ENCODE measurements at regions not wholly inside any gene's neighbourhood (a gene's known extent, or its start where the extent isn't known, plus 50 kb on each side); places are given as distances from the start of the nearest gene placed in this dataset.
A peak's percentile ranks its signal among the peaks of the same experiment; 100 is the strongest.

- DNase-seq (ENCODE audit: low read depth, low spot score) (no peak), FAIRE-seq (peak; percentile 32)
- Histone ChIP-seq H3K4me2 (ENCODE audit: control insufficient read depth, extremely low read depth, insufficient read depth, low read depth, low read length) (no peak overlapping the region), H3K27ac (ENCODE audit: control insufficient read depth, insufficient read depth, low read length) (no peak overlapping the region), H3K27me3 (ENCODE audit: control insufficient read depth, extremely low read depth, insufficient read depth, low read length) (no peaks in the 10 kb centered on the region), H3K9me3 (ENCODE audit: control insufficient read depth, low read depth, low read length) (no peaks in the 10 kb centered on the region), H3K79me2 (ENCODE audit: control insufficient read depth, insufficient read depth, low read length) (no peaks in the 10 kb centered on the region), H3K36me3 (ENCODE audit: control insufficient read depth in 2 of 2, extremely low read depth in 1 of 2, insufficient read depth in 2 of 2, low read length in 2 of 2) (no peaks in the 10 kb centered on the region), H3K4me1 (ENCODE audit: control insufficient read depth, extremely low read depth, insufficient read depth, low read length) (no peaks in the 10 kb centered on the region), H4K20me1 (ENCODE audit: control insufficient read depth, extremely low read depth, insufficient read depth, low read length) (no peaks in the 10 kb centered on the region), H3K9ac (ENCODE audit: control insufficient read depth, extremely low read depth, insufficient read depth, low read length) (no peak overlapping the region), H2AFZ (ENCODE audit: control insufficient read depth, low read length) (no peak overlapping the region), H3K9me1 (ENCODE audit: control insufficient read depth, extremely low read depth, insufficient read depth, low read length) (no peaks in the 10 kb centered on the region), H3K4me3 (ENCODE audit: control insufficient read depth in 2 of 3, extremely low read depth in 1 of 3, insufficient read depth in 2 of 3, low read depth in 1 of 3, low read length in 3 of 3) (no peak overlapping the region)
- TF ChIP-seq CTCF (optimal IDR thresholded peaks at IDR 0.05 in 1 of 3, IDR thresholded peaks at IDR 0.05 in 1 of 3, conservative IDR thresholded peaks at IDR 0.05 in 1 of 3; ENCODE audit: extremely low read depth in 1 of 3, insufficient read depth in 2 of 3, low read length in 3 of 3) (peak; percentile 57 to 75 (median 64)), EZH2 (IDR thresholded peaks at IDR 0.05; ENCODE audit: low read length) (no peak)
- dilution Hi-C loops (cut with MboI; ENCODE audit: extremely low pct_ligation_motif_present, low sequenced_read_pairs): no loop called here
Observed at GRCh38 chr2:223247136-223247535, 195.1 kb downstream of the KCNE4 start.

- Histone ChIP-seq H3K9me1 (ENCODE audit: control insufficient read depth, extremely low read depth, insufficient read depth, low read length) (no peaks in the 10 kb centered on the region), H3K27ac (ENCODE audit: control insufficient read depth, insufficient read depth, low read length) (no peak overlapping the region), H4K20me1 (ENCODE audit: control insufficient read depth, extremely low read depth, insufficient read depth, low read length) (no peaks in the 10 kb centered on the region), H2AFZ (ENCODE audit: control insufficient read depth, low read length) (no peak overlapping the region), H3K36me3 (ENCODE audit: control insufficient read depth in 2 of 2, extremely low read depth in 1 of 2, insufficient read depth in 2 of 2, low read length in 2 of 2) (no peaks in the 10 kb centered on the region), H3K4me3 (ENCODE audit: control insufficient read depth in 2 of 3, extremely low read depth in 1 of 3, insufficient read depth in 2 of 3, low read depth in 1 of 3, low read length in 3 of 3) (no peak overlapping the region), H3K4me2 (ENCODE audit: control insufficient read depth, extremely low read depth, insufficient read depth, low read depth, low read length) (no peak overlapping the region), H3K4me1 (ENCODE audit: control insufficient read depth, extremely low read depth, insufficient read depth, low read length) (no peaks in the 10 kb centered on the region), H3K9ac (ENCODE audit: control insufficient read depth, extremely low read depth, insufficient read depth, low read length) (no peak overlapping the region), H3K79me2 (ENCODE audit: control insufficient read depth, insufficient read depth, low read length) (no peaks in the 10 kb centered on the region), H3K27me3 (ENCODE audit: control insufficient read depth, extremely low read depth, insufficient read depth, low read length) (no peaks in the 10 kb centered on the region), H3K9me3 (ENCODE audit: control insufficient read depth, low read depth, low read length) (no peaks in the 10 kb centered on the region)
- TF ChIP-seq CTCF (optimal IDR thresholded peaks at IDR 0.05 in 1 of 3, IDR thresholded peaks at IDR 0.05 in 1 of 3, conservative IDR thresholded peaks at IDR 0.05 in 1 of 3; ENCODE audit: extremely low read depth in 1 of 3, insufficient read depth in 2 of 3, low read length in 3 of 3) (no peak), EZH2 (IDR thresholded peaks at IDR 0.05; ENCODE audit: low read length) (no peak)
- DNase-seq (ENCODE audit: low read depth, low spot score): no peak
- dilution Hi-C loops (cut with MboI; ENCODE audit: extremely low pct_ligation_motif_present, low sequenced_read_pairs): no loop called here
- no peak for FAIRE-seq
Observed at GRCh38 chr2:223251656-223252229, 199.8 kb downstream of the KCNE4 start.

Data from keratinocyte (primary cell).